Caco-2 (cell line): ENCODE measurements at regions not wholly inside any gene's neighbourhood (a gene's known extent, or its start where the extent isn't known, plus 50 kb on each side); places are given as distances from the start of the nearest gene placed in this dataset.

ENCODE experiments used
- BruUV-seq: library from RNA; stranded (reverse); fragments of 400-500 nt; replicated peaks from 2 replicates; lab custom pipeline; 2021; lab: Mats Ljungman, UMichigan
- CTCF ChIA-PET: fragments of 300-600 bp; sonication (Branson Sonifier 250); formaldehyde crosslinking; loops from one replicate; lab custom pipeline; 2022; ENCODE audit warnings: antibody characterized with exemption; lab: Charles Lee
- POLR2A ChIA-PET: fragments of 300-600 bp; sonication (Branson Sonifier 250); formaldehyde crosslinking; loops from one replicate; lab custom pipeline; 2022; ENCODE audit warnings: antibody characterized with exemption; lab: Charles Lee
- DNase-seq, 2 experiments: peaks; one replicate each; pipeline versions ENCODE4 v3.0.0 to v3.0.0-alpha.2; 2020 to 2022
- H3K27me3 ChIP-seq: replicated peaks from 2 replicates; pipeline ENCODE4 v1.6.0; 2011; ENCODE audit warnings: low read length; ENCODE audit not compliant: control insufficient read depth, insufficient read depth
- H3K36me3 ChIP-seq: 2 replicates; pipeline ENCODE4 v1.5.1; 2011; ENCODE audit warnings: low read length; ENCODE audit not compliant: control insufficient read depth, insufficient read depth
- H3K4me1 ChIP-seq: fragments of 250-450 bp; sonication (Bioruptor Pico); 2 replicates; pipeline ENCODE4 v1.5.1; 2020; ENCODE audit warnings: mild to moderate bottlenecking
- H3K4me3 ChIP-seq: 2 replicates; pipeline ENCODE4 v1.5.1; 2011; ENCODE audit warnings: low read depth, mild to moderate bottlenecking, control low read depth, low read length
- H3K9me3 ChIP-seq: fragments of 250-450 bp; sonication (Bioruptor Pico); 2 replicates; pipeline ENCODE4 v1.5.1; 2020; ENCODE audit warnings: mild to moderate bottlenecking, moderate library complexity
- H3K27ac Mint-ChIP-seq: one replicate; pipeline ENCODE4 v1.8.0; 2022; ENCODE audit warnings: mixed read lengths; ENCODE audit not compliant: unreplicated experiment
- H3K27me3 Mint-ChIP-seq: one replicate; pipeline ENCODE4 v1.8.0; 2022; ENCODE audit warnings: mixed read lengths; ENCODE audit not compliant: insufficient read depth, unreplicated experiment
- H3K36me3 Mint-ChIP-seq: one replicate; pipeline ENCODE4 v1.8.0; 2022; ENCODE audit warnings: mild to moderate bottlenecking, mixed read lengths; ENCODE audit not compliant: insufficient read depth, unreplicated experiment
- H3K4me1 Mint-ChIP-seq: one replicate; pipeline ENCODE4 v1.8.0; 2022; ENCODE audit warnings: low read depth, mixed read lengths; ENCODE audit not compliant: unreplicated experiment
- H3K4me3 Mint-ChIP-seq: one replicate; pipeline ENCODE4 v1.8.0; 2022; ENCODE audit warnings: mild to moderate bottlenecking, moderate library complexity, mixed read lengths; ENCODE audit not compliant: unreplicated experiment
- H3K9me3 Mint-ChIP-seq: one replicate; pipeline ENCODE4 v1.8.0; 2022; ENCODE audit warnings: mixed read lengths; ENCODE audit not compliant: unreplicated experiment
- CTCF ChIP-seq, 2 experiments: fragments of 200-600 bp in 1 of 2; IDR thresholded peaks; 1 replicate in 1 of 2; 2 replicates in 1 of 2; pipeline versions ENCODE4 v1.5.1 to v1.8.0; 2011 to 2022; ENCODE audit warnings: antibody characterized with exemption in 1 of 2, control low read depth in 1 of 2, inconsistent platforms in 1 of 2, low read depth in 1 of 2, low read length in 1 of 2, mild to moderate bottlenecking in 1 of 2, moderate library complexity in 1 of 2; ENCODE audit not compliant: insufficient read depth in 1 of 2, severe bottlenecking in 1 of 2, unreplicated experiment in 1 of 2
- intact Hi-C: fragments of 100-400 bp; cut with micrococcal nuclease; formaldehyde crosslinking; loops from one replicate; pipeline ENCODE4 v1.10.0; 2022; ENCODE audit not compliant: unreplicated experiment

GRCh38 chr11:42774567-42774966 is 537.2 kb upstream of the API5 start:
- Histone ChIP-seq H3K4me1 (no peaks in the 10 kb centered on the region), H3K27me3 (no peaks in the 10 kb centered on the region), H3K9me3 (no peaks in the 10 kb centered on the region), H3K4me3 (no peak overlapping the region), H3K36me3 (no peaks in the 10 kb centered on the region)
- no peaks in the 10 kb centered on the region for H3K9me3 Mint-ChIP-seq
- no TSS peak for BruUV-seq
- ChIA-PET POLR2A (no interaction called here), CTCF (no interaction called here)
- H3K4me1 Mint-ChIP-seq: no peaks in the 10 kb centered on the region
- TF ChIP-seq CTCF (IDR thresholded peaks at IDR 0.05; ENCODE audit: insufficient read depth in 1 of 2, low read depth in 1 of 2, low read length in 1 of 2, severe bottlenecking in 1 of 2, unreplicated experiment in 1 of 2): no peak
- no peaks in the 10 kb centered on the region for H3K36me3 Mint-ChIP-seq
- H3K27me3 Mint-ChIP-seq: peaks cover 6% of the 10 kb centered on the region
- no peak for DNase-seq
- no peak overlapping the region for H3K27ac Mint-ChIP-seq
- no peak overlapping the region for H3K4me3 Mint-ChIP-seq
- intact Hi-C loops: no loop called here

GRCh38 chr11:42777776-42778175 is 534.0 kb upstream of the API5 start:
- no peak overlapping the region for H3K4me3 ChIP-seq
- POLR2A ChIA-PET: no interaction called here
- Mint-ChIP-seq H3K27ac (no peak overlapping the region), H3K4me1 (no peaks in the 10 kb centered on the region), H3K36me3 (no peaks in the 10 kb centered on the region), H3K27me3 (peaks cover 10% of the 10 kb centered on the region), H3K9me3 (no peaks in the 10 kb centered on the region), H3K4me3 (no peak overlapping the region)
- no peaks in the 10 kb centered on the region for H3K4me1 ChIP-seq
- H3K27me3 ChIP-seq: no peaks in the 10 kb centered on the region
- TF ChIP-seq CTCF (IDR thresholded peaks at IDR 0.05; ENCODE audit: insufficient read depth in 1 of 2, low read depth in 1 of 2, low read length in 1 of 2, severe bottlenecking in 1 of 2, unreplicated experiment in 1 of 2): no peak
- DNase-seq: no peak
- intact Hi-C loops: no loop called here
- no TSS peak for BruUV-seq
- H3K9me3 ChIP-seq: no peaks in the 10 kb centered on the region
- no peaks in the 10 kb centered on the region for H3K36me3 ChIP-seq
- CTCF ChIA-PET: no interaction called here

GRCh38 chr11:42778193-42778592 is 533.6 kb upstream of the API5 start:
- Mint-ChIP-seq H3K4me3 (no peak overlapping the region), H3K9me3 (no peaks in the 10 kb centered on the region), H3K27me3 (peaks cover 8% of the 10 kb centered on the region), H3K27ac (no peak overlapping the region), H3K4me1 (no peaks in the 10 kb centered on the region), H3K36me3 (no peaks in the 10 kb centered on the region)
- Histone ChIP-seq H3K27me3 (no peaks in the 10 kb centered on the region), H3K9me3 (no peaks in the 10 kb centered on the region), H3K4me1 (no peaks in the 10 kb centered on the region), H3K4me3 (no peak overlapping the region), H3K36me3 (no peaks in the 10 kb centered on the region)
- intact Hi-C loops: no loop called here
- POLR2A ChIA-PET: no interaction called here
- no peak for TF ChIP-seq CTCF (IDR thresholded peaks at IDR 0.05; ENCODE audit: insufficient read depth in 1 of 2, low read depth in 1 of 2, low read length in 1 of 2, severe bottlenecking in 1 of 2, unreplicated experiment in 1 of 2)
- CTCF ChIA-PET: no interaction called here
- DNase-seq: no peak
- no TSS peak for BruUV-seq
